Glomerular visceral epithelial cell (primary cell): ENCODE measurements at regions not wholly inside any gene's neighbourhood (a gene's known extent, or its start where the extent isn't known, plus 50 kb on each side); places are given as distances from the start of the nearest gene placed in this dataset.
"Not testable (repeated sequence)": the region's sequence is repeated elsewhere in the genome, so short reads cannot be mapped to it uniquely, and the experiment has no call there.

ENCODE experiments used
- DNase-seq: peaks from one replicate; pipeline ENCODE4 v3.0.0-alpha.2; 2016; ENCODE audit errors: extremely low spot score

GRCh38 chr2:5145801-5146200 is 546.4 kb upstream of the SOX11 start:
- DNase-seq, result no peak

DNA sequence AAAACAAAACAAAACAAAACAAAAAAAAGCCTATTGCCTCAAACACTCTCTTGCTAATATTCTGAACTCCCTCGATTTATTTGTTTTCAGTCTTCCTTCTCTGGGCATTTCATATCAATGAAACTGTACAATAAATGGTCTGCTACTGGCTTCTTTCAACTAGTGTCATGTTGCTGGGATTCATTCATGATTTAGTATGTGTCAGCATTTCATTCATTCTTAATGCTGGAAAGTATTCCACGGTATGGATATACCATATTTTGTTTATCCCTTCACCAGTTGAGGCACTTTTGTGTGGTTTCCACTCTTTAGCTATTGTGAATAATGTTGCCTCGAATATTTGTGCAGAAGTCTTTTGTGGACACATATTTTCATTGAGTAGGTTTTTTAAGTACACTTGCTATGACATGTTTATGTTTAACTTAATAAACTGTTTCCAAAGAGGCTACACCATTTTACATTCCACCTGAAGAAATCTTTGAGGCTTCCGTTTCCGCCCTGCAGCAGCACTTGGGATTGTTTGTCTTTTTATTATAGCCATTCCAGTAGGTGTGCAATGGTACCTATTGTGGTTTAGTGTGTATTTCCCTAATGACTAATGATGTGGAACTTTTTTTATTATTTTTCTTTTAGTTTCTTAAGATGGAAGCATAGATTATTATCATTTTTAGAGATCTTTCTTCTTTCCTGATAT is 543.6 kb upstream of the SOX11 start:
- no peak for DNase-seq

DNA sequence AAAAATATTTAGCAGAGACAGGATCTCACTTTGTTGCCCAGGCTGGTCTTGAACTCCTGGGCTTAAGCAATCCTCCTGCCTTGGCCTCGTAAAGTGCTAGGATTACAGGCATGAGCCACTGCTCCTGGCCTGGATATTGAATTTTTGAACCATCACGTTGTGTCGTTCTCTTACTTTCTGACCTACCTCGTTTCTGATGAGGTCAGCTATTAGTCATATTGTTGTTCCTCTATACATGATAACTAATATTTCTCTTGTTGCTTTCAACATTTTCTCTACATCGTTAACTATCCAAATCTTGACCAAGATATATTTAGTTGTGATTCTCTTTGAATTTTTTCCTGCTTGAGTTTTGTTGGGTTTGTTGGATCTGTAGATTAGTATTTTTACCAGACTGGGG is 541.3 kb upstream of the SOX11 start:
- no peak for DNase-seq

DNA sequence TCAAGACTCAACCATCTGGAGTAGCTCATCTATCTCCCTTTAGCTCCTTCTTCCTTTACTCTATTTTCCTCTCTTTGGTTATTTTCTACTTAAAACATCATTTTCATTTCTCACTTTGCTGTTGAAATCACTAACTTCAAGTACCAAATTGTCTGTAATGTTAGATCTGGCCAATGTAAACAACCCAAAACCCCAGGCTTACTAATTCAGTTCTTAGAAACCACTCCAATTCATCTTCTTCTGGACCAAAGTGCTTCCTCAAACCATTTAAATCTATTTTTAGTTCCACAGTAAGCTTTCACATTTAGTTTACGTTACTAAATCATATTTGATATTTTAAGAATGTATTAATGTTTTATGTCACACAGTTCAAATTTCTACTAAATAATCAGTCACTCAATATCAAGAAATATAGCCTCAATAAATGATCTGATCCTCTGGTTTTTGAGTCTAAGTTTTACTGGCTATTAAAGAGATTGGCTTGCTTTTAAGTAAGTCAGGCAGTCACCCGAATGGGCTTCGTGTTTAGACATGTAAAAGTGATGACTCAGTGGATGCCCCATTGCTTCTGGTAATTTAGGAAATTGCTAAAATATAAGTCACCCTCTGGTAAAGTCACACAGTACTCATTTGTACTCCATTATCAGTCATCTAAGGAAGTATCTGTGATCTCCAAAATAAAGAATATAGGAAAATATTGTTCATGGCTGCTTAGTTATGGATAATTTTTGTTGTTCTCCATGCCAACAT is 527.2 kb upstream of the SOX11 start:
- DNase-seq, result no peak

DNA sequence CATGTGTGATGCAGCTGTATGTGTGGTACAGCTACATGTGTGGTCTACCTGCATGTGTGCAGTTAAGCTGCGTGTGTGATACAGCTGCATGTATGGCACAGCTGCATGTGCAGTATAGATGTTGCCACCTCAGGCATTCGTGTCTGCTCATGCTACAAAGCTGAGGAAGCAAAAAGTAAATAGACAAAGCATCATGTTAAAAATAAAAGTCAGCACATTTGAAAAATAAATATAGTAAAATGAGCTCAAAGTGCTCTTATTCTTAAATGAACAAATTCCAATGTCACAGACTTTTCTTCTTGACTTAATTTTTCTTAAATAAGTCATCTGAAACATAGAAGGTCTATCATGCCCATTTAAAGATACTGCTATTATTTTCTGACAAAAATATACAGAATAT is 519.3 kb upstream of the SOX11 start:
- DNase-seq, result no peak

DNA sequence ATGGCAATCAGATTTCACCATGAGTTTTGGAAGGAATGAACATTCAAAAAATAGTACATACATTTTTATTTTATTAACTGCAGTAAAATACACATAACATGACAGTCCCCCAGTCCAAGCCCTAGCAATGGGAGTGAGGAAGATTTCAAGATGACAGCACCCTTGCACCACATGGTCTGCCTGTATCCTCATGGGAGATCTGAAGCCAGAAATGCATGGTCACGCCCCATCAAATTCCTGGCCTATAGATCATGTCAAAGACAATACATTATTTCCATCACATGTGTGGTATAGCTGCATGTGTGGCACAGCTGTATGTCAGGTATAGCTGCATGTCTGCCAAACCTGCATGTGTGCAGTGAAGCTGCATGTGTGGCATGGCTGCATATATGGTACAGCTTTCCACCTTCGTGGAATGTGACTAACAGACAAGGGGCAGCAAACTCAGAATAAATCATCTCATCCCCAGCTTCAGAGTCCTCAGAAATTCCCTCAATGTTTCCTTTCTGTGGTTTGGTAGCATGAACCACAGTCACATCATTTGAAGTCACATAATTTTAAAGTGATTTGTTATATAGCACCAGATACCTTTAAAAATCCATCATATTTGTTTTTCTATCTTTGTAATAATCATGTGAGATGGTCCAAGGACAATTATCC is 518.2 kb upstream of the SOX11 start:
- DNase-seq, result no peak

DNA sequence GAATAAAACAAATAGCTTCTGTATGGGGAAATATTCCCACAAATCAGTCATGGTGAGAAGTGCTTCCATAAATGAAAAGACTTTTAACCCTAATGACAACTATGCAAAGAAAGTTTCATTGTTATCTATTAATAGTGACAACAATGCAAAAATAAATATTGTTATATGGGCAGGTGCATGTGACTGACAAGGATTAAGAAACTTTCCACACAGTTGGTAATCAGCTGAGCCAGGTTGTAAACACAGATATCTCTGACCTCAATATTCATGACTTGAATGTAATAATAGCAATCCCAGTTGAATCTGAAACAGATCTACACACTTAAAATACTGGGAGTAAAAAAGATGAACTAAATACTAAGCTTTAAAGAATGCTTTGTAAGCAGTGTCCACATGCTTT is 517.0 kb upstream of the SOX11 start:
- DNase-seq, result no peak

GRCh38 chr2:5176764-5177163 is 515.4 kb upstream of the SOX11 start:
- DNase-seq, result no peak

DNA sequence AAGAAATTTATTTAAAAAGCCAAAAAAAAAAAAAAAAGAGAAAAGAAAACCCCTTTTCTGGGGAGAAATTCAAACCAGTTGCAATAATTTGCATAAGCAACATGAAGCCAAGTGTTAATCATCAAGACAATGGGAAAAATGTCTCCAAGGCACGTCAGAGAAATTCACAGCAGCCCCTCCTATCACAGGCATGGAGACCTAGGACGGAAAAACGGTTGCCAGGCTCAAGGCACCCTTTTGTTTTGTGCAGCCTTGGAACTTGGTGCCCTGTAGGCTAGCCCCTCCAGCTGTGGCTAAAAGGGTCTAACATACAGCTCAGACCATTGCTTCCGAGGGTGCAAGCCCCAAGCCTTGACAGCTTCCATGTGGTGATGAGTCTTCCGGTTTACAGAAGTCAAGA is 509.2 kb upstream of the SOX11 start:
- no peak for DNase-seq

DNA sequence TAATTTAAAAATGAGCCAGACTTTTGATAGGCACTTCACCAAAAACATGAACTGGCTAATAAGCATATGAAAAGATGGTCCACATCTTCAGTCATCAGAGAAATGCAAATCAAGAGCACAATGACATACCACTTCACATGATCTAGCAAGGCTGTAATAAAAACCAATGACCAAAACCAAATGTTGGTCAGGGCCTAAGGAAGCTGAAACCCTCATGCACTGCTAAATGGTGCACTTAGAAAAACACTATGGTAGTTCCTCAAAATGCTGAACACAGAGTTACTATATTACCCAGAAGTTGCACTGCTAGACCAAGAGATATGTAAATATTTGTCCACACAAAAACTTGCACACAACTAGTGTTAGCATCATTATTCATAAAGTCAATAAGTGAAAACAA is 504.9 kb upstream of the SOX11 start:
- no peak for DNase-seq

GRCh38 chr2:5188636-5189035 is 503.5 kb upstream of the SOX11 start:
- DNase-seq, result no peak

DNA sequence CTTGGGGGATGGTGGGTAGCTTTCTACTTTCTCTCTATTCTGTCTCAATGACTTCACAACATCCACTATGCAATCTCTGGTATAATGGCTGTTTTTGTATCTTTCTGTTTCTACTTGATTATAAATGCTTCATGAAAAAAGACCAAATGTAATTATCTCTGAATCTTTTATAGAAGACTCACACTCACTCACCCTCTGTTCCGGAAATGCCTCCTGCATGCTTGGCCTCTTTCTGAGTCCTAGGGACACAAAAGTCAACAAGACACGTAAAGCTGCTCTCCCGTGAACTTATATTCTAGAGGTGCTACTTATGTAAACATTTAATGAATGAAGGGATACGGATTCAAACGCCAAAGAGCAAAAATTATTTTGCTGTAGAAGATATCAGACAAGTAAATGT is 502.2 kb upstream of the SOX11 start:
- no peak for DNase-seq

GRCh38 chr2:5195636-5196035 is 496.5 kb upstream of the SOX11 start:
- no peak for DNase-seq

GRCh38 chr2:5203134-5203755 is 488.9 kb upstream of the SOX11 start:
- DNase-seq, result no peak

- DNase-seq, result not testable (repeated sequence)
Measured at GRCh38 chr2:5206742-5207141, 485.4 kb upstream of the SOX11 start.

- no peak for DNase-seq
Measured at GRCh38 chr2:5215989-5216607, 476.1 kb upstream of the SOX11 start.

DNA sequence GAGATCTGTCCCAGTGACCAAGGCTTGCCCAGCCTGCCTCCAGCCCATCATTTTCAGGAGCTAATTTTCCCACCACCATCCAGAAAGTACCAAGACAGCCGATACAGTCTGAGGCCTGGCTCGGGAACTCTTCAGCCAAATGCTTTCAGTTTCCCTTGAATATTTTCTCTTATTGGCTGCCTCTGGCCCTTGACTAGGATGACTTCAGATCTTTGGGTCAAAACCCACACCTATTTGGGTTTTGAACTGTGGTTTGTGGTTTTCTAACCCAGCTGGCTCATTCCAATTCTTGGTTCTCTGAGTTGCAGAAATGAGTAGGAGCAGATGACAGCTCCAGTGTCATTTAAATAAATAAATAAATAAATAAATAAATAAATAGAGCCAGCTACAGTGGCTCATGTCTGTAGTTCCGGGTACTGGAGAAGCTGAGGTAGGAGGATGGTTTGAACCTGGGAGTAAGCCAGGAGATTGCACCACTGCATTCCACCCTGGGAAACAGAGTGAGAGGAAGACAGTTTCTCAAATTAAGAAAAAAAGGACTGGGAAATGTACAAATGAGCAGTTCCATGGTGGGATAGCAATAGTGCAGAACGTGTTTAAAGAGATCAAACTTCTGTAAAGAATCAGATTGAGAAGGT is 465.0 kb upstream of the SOX11 start:
- no peak for DNase-seq

DNA sequence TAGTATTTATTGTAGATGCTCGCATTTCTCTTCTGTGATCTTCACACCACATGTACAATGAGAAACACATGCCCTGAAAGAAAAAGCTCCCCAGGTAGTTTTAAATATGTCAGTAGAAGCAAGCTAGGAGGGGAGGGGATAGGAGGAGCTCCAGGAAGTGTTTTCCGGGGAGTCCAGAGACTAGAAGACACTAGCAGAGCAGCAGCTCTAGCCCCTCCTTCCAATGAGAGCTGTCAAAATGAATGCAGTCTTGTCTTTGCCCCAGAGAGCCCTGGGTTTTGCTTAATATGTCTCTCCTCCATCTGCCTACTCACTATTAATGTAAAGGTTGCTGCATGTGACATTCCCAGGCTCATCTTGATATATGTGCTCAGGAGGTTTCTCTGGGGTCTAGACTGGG is 462.6 kb upstream of the SOX11 start:
- DNase-seq, result no peak

GRCh38 chr2:5230444-5230843 is 461.7 kb upstream of the SOX11 start:
- DNase-seq, result no peak

GRCh38 chr2:5230855-5231254 is 461.3 kb upstream of the SOX11 start:
- no peak for DNase-seq

DNA sequence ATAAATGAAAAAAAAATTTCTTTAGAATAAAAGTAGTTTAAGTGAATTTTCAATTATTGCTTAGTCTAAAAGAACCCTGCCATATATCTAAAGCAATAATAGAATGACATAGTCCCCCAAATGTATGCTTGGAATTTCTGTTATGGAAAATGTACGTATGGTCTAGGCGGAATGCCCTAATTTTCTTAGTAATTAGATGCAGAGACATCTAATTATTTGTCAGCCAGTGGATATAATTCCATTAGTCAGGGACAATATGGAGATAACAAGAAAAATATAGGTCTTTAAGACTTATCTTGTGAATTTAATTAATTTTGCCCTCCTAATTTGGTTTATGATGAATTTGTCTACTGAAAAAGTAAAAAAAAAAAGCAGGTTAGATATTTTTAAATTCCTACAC is 460.9 kb upstream of the SOX11 start:
- DNase-seq, result no peak

DNA sequence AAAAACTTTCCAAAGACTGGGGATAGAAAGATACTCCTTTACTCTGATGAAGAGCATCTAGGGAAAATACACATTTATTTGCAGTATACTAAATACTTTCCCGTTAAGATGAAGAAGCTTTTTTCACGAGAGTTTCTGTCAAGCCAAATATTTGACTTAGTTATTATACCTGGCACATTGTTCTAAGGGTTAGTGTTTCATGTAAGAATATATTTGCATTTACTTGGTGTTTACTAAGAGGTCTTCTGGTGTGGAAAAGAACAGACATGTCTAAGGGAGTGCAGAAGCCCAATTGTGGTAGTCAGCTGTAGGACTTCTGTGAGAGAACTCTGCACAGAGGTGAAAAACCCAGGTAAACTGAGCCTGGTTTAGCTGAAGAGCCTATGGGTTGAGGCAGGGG is 457.6 kb upstream of the SOX11 start:
- DNase-seq, result no peak
